Trophoblast cell (in vitro differentiated cells and primary cell): ENCODE measurements at regions not wholly inside any gene's neighbourhood (a gene's known extent, or its start where the extent isn't known, plus 50 kb on each side); places are given as distances from the start of the nearest gene placed in this dataset.

ENCODE experiments used
- DNase-seq, 2 donors: peaks; one replicate each; pipeline ENCODE4 v3.0.0-alpha.2; 2016
- H2AFZ ChIP-seq: 2 replicates; pipeline ENCODE4 v1.6.1; 2013; ENCODE audit warnings: low read length, moderate library complexity, mild to moderate bottlenecking; ENCODE audit not compliant: insufficient read depth, poor library complexity
- H2AK5ac ChIP-seq: 2 replicates; pipeline ENCODE4 v1.6.1; 2013; ENCODE audit warnings: mild to moderate bottlenecking, low read length
- H2BK120ac ChIP-seq: 2 replicates; pipeline ENCODE4 v1.6.1; 2013; ENCODE audit warnings: low read length, mild to moderate bottlenecking, moderate library complexity; ENCODE audit not compliant: insufficient read depth, poor library complexity
- H2BK12ac ChIP-seq: 2 replicates; pipeline ENCODE4 v1.6.1; 2013; ENCODE audit warnings: mild to moderate bottlenecking, low read length, moderate library complexity
- H2BK5ac ChIP-seq: 2 replicates; pipeline ENCODE4 v1.6.1; 2013; ENCODE audit warnings: low read length, low read depth, moderate library complexity, mild to moderate bottlenecking; ENCODE audit not compliant: poor library complexity
- H3K14ac ChIP-seq: 2 replicates; pipeline ENCODE4 v1.6.1; 2013; ENCODE audit warnings: mild to moderate bottlenecking, low read length
- H3K18ac ChIP-seq: 2 replicates; pipeline ENCODE4 v1.6.1; 2013; ENCODE audit warnings: mild to moderate bottlenecking, low read length
- H3K23ac ChIP-seq: 2 replicates; pipeline ENCODE4 v1.6.1; 2013; ENCODE audit warnings: low read length
- H3K27ac ChIP-seq: 2 replicates; pipeline ENCODE4 v1.5.1; 2013; ENCODE audit warnings: low read depth, mild to moderate bottlenecking, inconsistent platforms, low read length, moderate library complexity
- H3K27me3 ChIP-seq: 2 replicates; pipeline ENCODE4 v1.6.1; 2013; ENCODE audit warnings: inconsistent platforms, mild to moderate bottlenecking, low read length, moderate library complexity; ENCODE audit not compliant: insufficient read depth
- H3K36me3 ChIP-seq, 2 experiments: 1 replicate in 1 of 2; 2 replicates in 1 of 2; pipeline ENCODE4 v1.6.1; 2013; ENCODE audit warnings: low read length in 2 of 2, mild to moderate bottlenecking in 2 of 2, moderate library complexity in 1 of 2; ENCODE audit not compliant: insufficient read depth in 2 of 2, control insufficient read depth in 1 of 2
- H3K4ac ChIP-seq: 2 replicates; pipeline ENCODE4 v1.6.1; 2013; ENCODE audit warnings: low read depth, mild to moderate bottlenecking, low read length, moderate library complexity
- H3K4me1 ChIP-seq, 2 experiments: 1 replicate in 1 of 2; 2 replicates in 1 of 2; pipeline ENCODE4 v1.6.1; 2013; ENCODE audit warnings: low read length in 2 of 2, mild to moderate bottlenecking in 2 of 2, moderate library complexity in 1 of 2; ENCODE audit not compliant: insufficient read depth in 2 of 2, control insufficient read depth in 1 of 2
- H3K4me2 ChIP-seq: 2 replicates; pipeline ENCODE4 v1.6.1; 2013; ENCODE audit warnings: inconsistent platforms, mild to moderate bottlenecking, low read length, moderate library complexity
- H3K4me3 ChIP-seq: 2 replicates; pipeline ENCODE4 v1.5.1; 2013; ENCODE audit warnings: mild to moderate bottlenecking, low read depth, low read length, inconsistent platforms
- H3K79me1 ChIP-seq: one replicate; pipeline ENCODE4 v1.6.1; 2013; ENCODE audit warnings: low read length
- H3K79me2 ChIP-seq: 2 replicates; pipeline ENCODE4 v1.6.1; 2013; ENCODE audit warnings: low read length, mild to moderate bottlenecking; ENCODE audit not compliant: control insufficient read depth, insufficient read depth, poor library complexity
- H3K9ac ChIP-seq: 2 replicates; pipeline ENCODE4 v1.6.1; 2013; ENCODE audit warnings: mild to moderate bottlenecking, low read length
- H3K9me3 ChIP-seq: 2 replicates; pipeline ENCODE4 v1.6.1; 2013; ENCODE audit warnings: low read depth, mild to moderate bottlenecking, control low read depth, inconsistent platforms, low read length; ENCODE audit not compliant: insufficient read depth
- H4K12ac ChIP-seq: 2 replicates; pipeline ENCODE4 v1.6.1; 2013; ENCODE audit warnings: low read depth, mild to moderate bottlenecking, low read length, moderate library complexity
- H4K8ac ChIP-seq: 2 replicates; pipeline ENCODE4 v1.6.1; 2013; ENCODE audit warnings: low read depth, mild to moderate bottlenecking, low read length, moderate library complexity
- H4K91ac ChIP-seq: one replicate; pipeline ENCODE4 v1.6.1; 2013; ENCODE audit warnings: low read depth, mild to moderate bottlenecking, low read length, moderate library complexity
- WGBS: extraction: QIAGEN DNeasy Blood & Tissue Kit; methylation state at CpG from one replicate; pipeline ENCODE4 v1.1.7; 2013; ENCODE audit warnings: missing lambda C conversion rate; ENCODE audit not compliant: insufficient read length, insufficient coverage; ENCODE audit errors: extremely low coverage; 5-methylcytosine and 5-hydroxymethylcytosine counted together

GRCh38 chr2:60355849-60356261, 197.6 kb downstream of the BCL11A start:
- Histone ChIP-seq H2BK12ac (no peak overlapping the region), H3K4me1 (peaks cover under 1 to 3% of the 10 kb centered on the region in 2 experiments), H3K79me1 (no peaks in the 10 kb centered on the region), H3K14ac (no peak overlapping the region), H3K4me2 (no peak overlapping the region), H3K36me3 (no peaks in the 10 kb centered on the region), H3K27me3 (no peaks in the 10 kb centered on the region), H4K12ac (no peak overlapping the region), H3K18ac (no peak overlapping the region), H2BK120ac (no peak overlapping the region), H3K9ac (no peak overlapping the region), H2BK5ac (no peak overlapping the region), H2AK5ac (no peak overlapping the region), H3K23ac (no peak overlapping the region), H3K9me3 (peaks cover 2% of the 10 kb centered on the region), H4K8ac (no peak overlapping the region), H3K4me3 (no peak overlapping the region), H3K27ac (no peak overlapping the region), H3K79me2 (no peaks in the 10 kb centered on the region), H4K91ac (no peak overlapping the region), H3K4ac (no peak overlapping the region), H2AFZ (no peak overlapping the region)
- DNase-seq: no peak
- WGBS: no CpG with 5 or more reads among the region's 4 CpGs

GRCh38 chr2:60354713-60355112, 198.7 kb downstream of the BCL11A start:
- no peaks in the 10 kb centered on the region for H3K79me2 ChIP-seq
- no peak overlapping the region for H3K9ac ChIP-seq
- H3K27ac ChIP-seq: no peak overlapping the region
- peaks cover 2 to 3% of the 10 kb centered on the region in 2 experiments for H3K4me1 ChIP-seq
- H3K9me3 ChIP-seq: peaks cover 2% of the 10 kb centered on the region
- H2AFZ ChIP-seq: no peak overlapping the region
- no peak overlapping the region for H3K18ac ChIP-seq
- DNase-seq: peak; percentile 50 to 78
- no peak overlapping the region for H2AK5ac ChIP-seq
- H4K12ac ChIP-seq: no peak overlapping the region
- no peak overlapping the region for H4K8ac ChIP-seq
- H2BK12ac ChIP-seq: no peak overlapping the region
- H3K36me3 ChIP-seq: no peaks in the 10 kb centered on the region
- H3K23ac ChIP-seq: no peak overlapping the region
- no peak overlapping the region for H2BK120ac ChIP-seq
- no peak overlapping the region for H3K4me2 ChIP-seq
- no CpG with 5 or more reads among the region's 1 CpG for WGBS
- H3K4ac ChIP-seq: no peak overlapping the region
- H3K14ac ChIP-seq: no peak overlapping the region
- H3K79me1 ChIP-seq: no peaks in the 10 kb centered on the region
- H2BK5ac ChIP-seq: no peak overlapping the region
- no peak overlapping the region for H3K4me3 ChIP-seq
- H3K27me3 ChIP-seq: no peaks in the 10 kb centered on the region
- no peak overlapping the region for H4K91ac ChIP-seq

- WGBS: no CpG with 5 or more reads among the region's 2 CpGs
- no peak overlapping the region for H4K91ac ChIP-seq
- H2BK120ac ChIP-seq: no peak overlapping the region
Observed at GRCh38 chr2:60353863-60354262, 199.6 kb downstream of the BCL11A start.

GRCh38 chr2:60353406-60353800, 200.1 kb downstream of the BCL11A start:
- no peak overlapping the region for H2AK5ac ChIP-seq

More at GRCh38 chr2:60353863-60354262, 199.6 kb downstream of the BCL11A start:
- Histone ChIP-seq H3K18ac (no peak overlapping the region), H2BK5ac (no peak overlapping the region), H3K4me2 (no peak overlapping the region), H2AFZ (no peak overlapping the region), H2AK5ac (no peak overlapping the region), H3K36me3 (no peaks in the 10 kb centered on the region), H3K79me2 (no peaks in the 10 kb centered on the region), H3K4ac (no peak overlapping the region), H3K79me1 (no peaks in the 10 kb centered on the region), H3K4me3 (no peak overlapping the region), H3K9ac (no peak overlapping the region), H2BK12ac (no peak overlapping the region), H3K27me3 (no peaks in the 10 kb centered on the region), H3K4me1 (peaks cover 2 to 3% of the 10 kb centered on the region in 2 experiments), H4K8ac (no peak overlapping the region), H4K12ac (no peak overlapping the region), H3K27ac (no peak overlapping the region), H3K9me3 (peaks cover 2% of the 10 kb centered on the region), H3K23ac (no peak overlapping the region), H3K14ac (no peak overlapping the region)
- DNase-seq: no peak

More at GRCh38 chr2:60353406-60353800, 200.1 kb downstream of the BCL11A start:
- Histone ChIP-seq H2AFZ (no peak overlapping the region), H4K8ac (no peak overlapping the region), H3K27ac (no peak overlapping the region), H3K4me3 (no peak overlapping the region), H3K79me1 (no peaks in the 10 kb centered on the region), H3K14ac (no peak overlapping the region), H3K36me3 (no peaks in the 10 kb centered on the region), H2BK5ac (no peak overlapping the region), H2BK12ac (no peak overlapping the region), H3K4ac (no peak overlapping the region), H2BK120ac (no peak overlapping the region), H4K91ac (no peak overlapping the region), H3K27me3 (no peaks in the 10 kb centered on the region), H3K9me3 (peaks cover 2% of the 10 kb centered on the region), H3K79me2 (no peaks in the 10 kb centered on the region), H3K4me2 (no peak overlapping the region), H3K18ac (no peak overlapping the region), H3K23ac (no peak overlapping the region), H3K9ac (no peak overlapping the region), H3K4me1 (peaks cover 2 to 3% of the 10 kb centered on the region in 2 experiments), H4K12ac (no peak overlapping the region)
- DNase-seq: no peak
- WGBS: no CpG with 5 or more reads among the region's 10 CpGs
